Sigmoid colon (tissue), 6 donors: ENCODE measurements at regions not wholly inside any gene's neighbourhood (a gene's known extent, or its start where the extent isn't known, plus 50 kb on each side); places are given as distances from the start of the nearest gene placed in this dataset.

Experiments
- DNase-seq: peaks from one replicate; pipeline ENCODE4 v3.0.0-alpha.2; 2019
- H3K27ac ChIP-seq, 4 donors: fragments of 200-600 bp; sonication (generic); one replicate each; pipeline ENCODE4 v1.5.1; 2016 to 2019; ENCODE audit warnings: mild to moderate bottlenecking in 1 of 4
- H3K27me3 ChIP-seq, 3 donors: fragments of 200-600 bp; sonication (generic); one replicate each; pipeline ENCODE4 v1.5.1; 2019; ENCODE audit warnings: mild to moderate bottlenecking in 1 of 3
- H3K36me3 ChIP-seq, 4 donors: fragments of 200-600 bp; sonication (generic); one replicate each; pipeline ENCODE4 v1.5.1; 2016 to 2019
- H3K4me1 ChIP-seq, 4 donors: fragments of 200-600 bp; sonication (generic); one replicate each; pipeline ENCODE4 v1.5.1; 2017 to 2019
- H3K4me3 ChIP-seq, 4 donors: fragments of 200-600 bp; sonication (generic); one replicate each; pipeline ENCODE4 v1.5.1; 2017 to 2019; ENCODE audit warnings: mild to moderate bottlenecking in 2 of 4, moderate library complexity in 1 of 4
- H3K9me3 ChIP-seq, 4 donors: fragments of 200-600 bp in 3 of 4; sonication (generic) in 3 of 4; one replicate each; pipeline versions ENCODE4 v1.5.1 to v1.6.1; 2013 to 2019
- EP300 ChIP-seq, 4 donors: sonication (generic); formaldehyde crosslinking; IDR thresholded peaks; one replicate each; pipeline ENCODE4 v1.6.1; 2017; ENCODE audit warnings: antibody characterized with exemption in 4 of 4
- POLR2A ChIP-seq, 2 donors: fragments of 450-650 bp; IDR thresholded peaks; one replicate each; pipeline ENCODE4 v1.6.1; 2016; ENCODE audit warnings: antibody characterized with exemption in 2 of 2, mild to moderate bottlenecking in 2 of 2, moderate library complexity in 2 of 2
- POLR2AphosphoS5 ChIP-seq, 4 donors: sonication (generic); formaldehyde crosslinking; IDR thresholded peaks; one replicate each; pipeline ENCODE4 v1.6.1; 2017; ENCODE audit warnings: antibody characterized with exemption in 4 of 4
- WGBS, 2 donors: extraction: QIAGEN DNeasy Blood & Tissue Kit; methylation state at CpG; one replicate each; pipeline ENCODE4 v1.1.7; 2013; 5-methylcytosine and 5-hydroxymethylcytosine counted together
- intact Hi-C: fragments of 100-400 bp; cut with DNase I; formaldehyde crosslinking; loops from one replicate; pipeline ENCODE4 v1.15.1; 2023
- TF ChIP-seq, protein P1 (sequence below), 4 experiments: fragments of 450-650 bp in 3 of 4; fragments of 200-600 bp in 1 of 4; IDR thresholded peaks; one replicate each; pipeline ENCODE4 v1.5.1; 2016 to 2019; ENCODE audit warnings: antibody characterized with exemption in 4 of 4, mild to moderate bottlenecking in 3 of 4, moderate library complexity in 2 of 4
- donor health status: healthy with polysubstance abuse.
- donor health status: healthy.

DNA sequence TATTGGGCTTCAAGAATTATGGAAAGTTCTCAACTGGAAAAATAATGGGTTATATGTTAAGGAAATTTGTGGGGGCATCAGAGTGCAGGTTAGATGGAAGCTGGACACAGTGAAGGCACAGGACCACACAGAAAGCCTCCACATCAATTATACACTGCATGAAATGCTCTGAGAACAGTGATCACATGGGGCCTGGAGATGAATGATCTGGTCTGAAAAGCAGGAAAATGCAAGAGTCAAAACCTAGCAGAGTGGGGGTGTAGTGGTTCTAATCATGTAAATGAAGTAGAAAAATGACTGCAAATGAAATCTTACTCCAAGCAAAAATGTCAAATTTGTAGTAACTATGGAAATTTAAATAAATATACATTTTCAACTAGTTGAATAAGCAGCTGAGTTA, 123.6 kb downstream of the TUSC7 start:
- TF ChIP-seq EP300 (IDR thresholded peaks at IDR 0.05) (no peak), POLR2AphosphoS5 (IDR thresholded peaks at IDR 0.05) (no peak), POLR2A (IDR thresholded peaks at IDR 0.05) (no peak)
- TF ChIP-seq, protein P1, sequence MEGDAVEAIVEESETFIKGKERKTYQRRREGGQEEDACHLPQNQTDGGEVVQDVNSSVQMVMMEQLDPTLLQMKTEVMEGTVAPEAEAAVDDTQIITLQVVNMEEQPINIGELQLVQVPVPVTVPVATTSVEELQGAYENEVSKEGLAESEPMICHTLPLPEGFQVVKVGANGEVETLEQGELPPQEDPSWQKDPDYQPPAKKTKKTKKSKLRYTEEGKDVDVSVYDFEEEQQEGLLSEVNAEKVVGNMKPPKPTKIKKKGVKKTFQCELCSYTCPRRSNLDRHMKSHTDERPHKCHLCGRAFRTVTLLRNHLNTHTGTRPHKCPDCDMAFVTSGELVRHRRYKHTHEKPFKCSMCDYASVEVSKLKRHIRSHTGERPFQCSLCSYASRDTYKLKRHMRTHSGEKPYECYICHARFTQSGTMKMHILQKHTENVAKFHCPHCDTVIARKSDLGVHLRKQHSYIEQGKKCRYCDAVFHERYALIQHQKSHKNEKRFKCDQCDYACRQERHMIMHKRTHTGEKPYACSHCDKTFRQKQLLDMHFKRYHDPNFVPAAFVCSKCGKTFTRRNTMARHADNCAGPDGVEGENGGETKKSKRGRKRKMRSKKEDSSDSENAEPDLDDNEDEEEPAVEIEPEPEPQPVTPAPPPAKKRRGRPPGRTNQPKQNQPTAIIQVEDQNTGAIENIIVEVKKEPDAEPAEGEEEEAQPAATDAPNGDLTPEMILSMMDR (IDR thresholded peaks at IDR 0.05): no peak
- Histone ChIP-seq H3K27ac (no peak overlapping the region), H3K36me3 (no peaks in the 10 kb centered on the region), H3K9me3 (no peaks in the 10 kb centered on the region), H3K4me3 (no peak overlapping the region), H3K27me3 (no peaks in the 10 kb centered on the region), H3K4me1 (no peaks in the 10 kb centered on the region)
- intact Hi-C loops: no loop called here
- DNase-seq: no peak

GRCh38 chr3:116834816-116835215, 125.2 kb downstream of the TUSC7 start:
- no peak for TF ChIP-seq POLR2AphosphoS5 (IDR thresholded peaks at IDR 0.05)
- Histone ChIP-seq H3K4me1 (no peaks in the 10 kb centered on the region), H3K27ac (no peak overlapping the region), H3K27me3 (no peaks in the 10 kb centered on the region), H3K4me3 (no peak overlapping the region), H3K36me3 (no peaks in the 10 kb centered on the region), H3K9me3 (no peaks in the 10 kb centered on the region)
- DNase-seq: no peak
- intact Hi-C loops: no loop called here
- 92 to 96% methylated on average over 1 of the region's 1 CpG for WGBS, 2 donors

- no peak for TF ChIP-seq POLR2AphosphoS5 (IDR thresholded peaks at IDR 0.05)
- intact Hi-C loops: no loop called here
- Histone ChIP-seq H3K4me1 (no peaks in the 10 kb centered on the region), H3K27me3 (no peaks in the 10 kb centered on the region), H3K36me3 (no peaks in the 10 kb centered on the region), H3K9me3 (no peaks in the 10 kb centered on the region), H3K4me3 (no peak overlapping the region), H3K27ac (no peak overlapping the region)
- whole genome bisulfite sequencing, 2 donors: 63 to 75% methylated on average over 1 of the region's 1 CpG
- no peak for DNase-seq
Observed at GRCh38 chr3:116835658-116836057, 126.1 kb downstream of the TUSC7 start.

GRCh38 chr3:116836286-116836685, 126.7 kb downstream of the TUSC7 start:
- no peaks in the 10 kb centered on the region for H3K9me3 ChIP-seq
- intact Hi-C loops: no loop called here
- no peak for DNase-seq
- 73 to 77% methylated on average over 2 of the region's 2 CpGs for WGBS, 2 donors
- no peak overlapping the region for H3K4me3 ChIP-seq
- no peaks in the 10 kb centered on the region for H3K27me3 ChIP-seq
- H3K36me3 ChIP-seq: no peaks in the 10 kb centered on the region
- no peaks in the 10 kb centered on the region for H3K4me1 ChIP-seq
- TF ChIP-seq POLR2A (IDR thresholded peaks at IDR 0.05) (no peak), EP300 (IDR thresholded peaks at IDR 0.05) (no peak), POLR2AphosphoS5 (IDR thresholded peaks at IDR 0.05) (no peak)
- TF ChIP-seq, protein P1 (IDR thresholded peaks at IDR 0.05): no peak
- H3K27ac ChIP-seq: no peak overlapping the region

- TF ChIP-seq, protein P1 (IDR thresholded peaks at IDR 0.05): no peak
- no peak for TF ChIP-seq POLR2A (IDR thresholded peaks at IDR 0.05)
- TF ChIP-seq EP300 (IDR thresholded peaks at IDR 0.05): no peak
- TF ChIP-seq POLR2AphosphoS5 (IDR thresholded peaks at IDR 0.05): no peak
- no peak overlapping the region for H3K27ac ChIP-seq
- H3K27me3 ChIP-seq: no peaks in the 10 kb centered on the region
- intact Hi-C loops: no loop called here
- no peaks in the 10 kb centered on the region for H3K9me3 ChIP-seq
- WGBS, 2 donors: 72 to 74% methylated on average over 3 of the region's 3 CpGs
- no peak overlapping the region for H3K4me3 ChIP-seq
- H3K36me3 ChIP-seq: no peaks in the 10 kb centered on the region
- no peaks in the 10 kb centered on the region for H3K4me1 ChIP-seq
- no peak for DNase-seq
Observed at GRCh38 chr3:116837483-116837882, 127.9 kb downstream of the TUSC7 start.

- no peak for DNase-seq
- WGBS, 2 donors: 75 to 80% methylated on average over 6 of the region's 6 CpGs
- H3K36me3 ChIP-seq: no peaks in the 10 kb centered on the region
- TF ChIP-seq, protein P1 (IDR thresholded peaks at IDR 0.05): no peak
- TF ChIP-seq EP300 (IDR thresholded peaks at IDR 0.05) (no peak), POLR2AphosphoS5 (IDR thresholded peaks at IDR 0.05) (no peak), POLR2A (IDR thresholded peaks at IDR 0.05) (no peak)
- no peaks in the 10 kb centered on the region for H3K9me3 ChIP-seq
- no peaks in the 10 kb centered on the region for H3K4me1 ChIP-seq
- no peak overlapping the region for H3K27ac ChIP-seq
- no peaks in the 10 kb centered on the region for H3K27me3 ChIP-seq
- no peak overlapping the region for H3K4me3 ChIP-seq
- intact Hi-C loops: no loop called here
Observed at GRCh38 chr3:116841003-116841735, 131.6 kb downstream of the TUSC7 start.
